HG03442 (cell line): ENCODE measurements at regions not wholly inside any gene's neighbourhood (a gene's known extent, or its start where the extent isn't known, plus 50 kb on each side); places are given as distances from the start of the nearest gene placed in this dataset.

Experiments
- ATAC-seq: cut with Tn5 transposase; IDR thresholded peaks from one replicate; pipeline ENCODE4 v1.9.1; 2021; ENCODE audit warnings: mild to moderate bottlenecking, moderate library complexity; ENCODE audit not compliant: unreplicated experiment

- ATAC-seq = no peak
Observed at GRCh38 chr3:154584974-154585373, 155.0 kb upstream of the GPR149 start.

GRCh38 chr3:154584041-154584440, 154.1 kb upstream of the GPR149 start:
- no peak for ATAC-seq

- no peak for ATAC-seq
Observed at GRCh38 chr3:154583086-154583634, 153.2 kb upstream of the GPR149 start.

- no peak for ATAC-seq
Observed at GRCh38 chr3:154582501-154582900, 152.5 kb upstream of the GPR149 start.

- no peak for ATAC-seq
Observed at GRCh38 chr3:154571553-154572226, 141.7 kb upstream of the GPR149 start.

- ATAC-seq = no peak
Observed at GRCh38 chr3:154568064-154568463, 138.1 kb upstream of the GPR149 start.

GRCh38 chr3:154559623-154560022, 129.6 kb upstream of the GPR149 start:
- no peak for ATAC-seq

- ATAC-seq = no peak
Observed at GRCh38 chr3:154552338-154552737, 122.3 kb upstream of the GPR149 start.

- ATAC-seq = no peak
Observed at GRCh38 chr3:154549391-154549790, 119.4 kb upstream of the GPR149 start.

GRCh38 chr3:154548341-154548740, 118.4 kb upstream of the GPR149 start:
- peak; percentile 46 for ATAC-seq

- no peak for ATAC-seq
Observed at GRCh38 chr3:154542837-154543236, 112.8 kb upstream of the GPR149 start.

- no peak for ATAC-seq
Observed at GRCh38 chr3:154540950-154541604, 111.1 kb upstream of the GPR149 start.

GRCh38 chr3:154538566-154539360, 108.8 kb upstream of the GPR149 start:
- ATAC-seq = no peak

- ATAC-seq = no peak
Observed at GRCh38 chr3:154536751-154537150, 106.8 kb upstream of the GPR149 start.

- no peak for ATAC-seq
Observed at GRCh38 chr3:154522036-154522602, 92.1 kb upstream of the GPR149 start.

- ATAC-seq = no peak
Observed at GRCh38 chr3:154517404-154517803, 87.4 kb upstream of the GPR149 start.

GRCh38 chr3:154515921-154516320, 85.9 kb upstream of the GPR149 start:
- no peak for ATAC-seq

GRCh38 chr3:154510780-154511179, 80.8 kb upstream of the GPR149 start:
- no peak for ATAC-seq

- no peak for ATAC-seq
Observed at GRCh38 chr3:154507727-154508126, 77.7 kb upstream of the GPR149 start.

GRCh38 chr3:154496978-154497377, 67.0 kb upstream of the GPR149 start:
- no peak for ATAC-seq

- ATAC-seq = no peak
Observed at GRCh38 chr3:154496540-154496939, 66.5 kb upstream of the GPR149 start.
